ENCODE measurements at regions not wholly inside any gene's neighbourhood (a gene's known extent, or its start where the extent isn't known, plus 50 kb on each side); places are given as distances from the start of the nearest gene placed in this dataset.

DNA sequence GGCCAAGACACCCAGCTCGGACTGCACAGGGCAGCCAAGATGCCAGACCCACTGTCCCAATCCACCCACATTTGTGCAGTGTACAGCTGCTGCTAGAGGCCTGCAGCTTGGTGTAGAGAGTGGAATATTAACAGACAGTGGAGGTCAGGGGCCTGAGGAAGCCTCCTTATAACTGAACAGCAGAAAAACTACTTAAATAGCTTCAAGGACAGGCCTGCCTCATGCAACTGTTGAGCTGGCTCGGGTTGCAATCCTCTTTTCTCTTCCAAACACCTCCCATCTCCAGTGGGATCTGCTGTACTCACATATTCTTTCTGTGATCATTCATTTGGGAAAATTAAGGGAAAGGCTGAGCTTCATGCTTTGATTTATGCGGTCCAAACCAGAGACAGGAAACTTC is 1043.2 kb upstream of the TMEM132C start:
- Mint-ChIP-seq H3K4me1 (peaks cover 2% of the 10 kb centered on the region in 2 experiments; a peak in 1 of 4 replicates), H3K27ac (0 out of 7 replicates have a peak overlapping the region, but pooled peaks of 1 of the 3 experiments have one; percentile 53), H3K4me3 (no peak overlapping the region), H3K36me3 (ENCODE audit: insufficient read depth in 1 of 3, low read depth in 3 of 3) (no peaks in the 10 kb centered on the region), H3K27me3 (ENCODE audit: low read depth) (peaks cover 6% of the 10 kb centered on the region), H3K9me3 (peaks cover 0 to under 1% of the 10 kb centered on the region in 2 experiments; a peak in 2 of 5 replicates)
- TF ChIP-seq, protein P1, sequence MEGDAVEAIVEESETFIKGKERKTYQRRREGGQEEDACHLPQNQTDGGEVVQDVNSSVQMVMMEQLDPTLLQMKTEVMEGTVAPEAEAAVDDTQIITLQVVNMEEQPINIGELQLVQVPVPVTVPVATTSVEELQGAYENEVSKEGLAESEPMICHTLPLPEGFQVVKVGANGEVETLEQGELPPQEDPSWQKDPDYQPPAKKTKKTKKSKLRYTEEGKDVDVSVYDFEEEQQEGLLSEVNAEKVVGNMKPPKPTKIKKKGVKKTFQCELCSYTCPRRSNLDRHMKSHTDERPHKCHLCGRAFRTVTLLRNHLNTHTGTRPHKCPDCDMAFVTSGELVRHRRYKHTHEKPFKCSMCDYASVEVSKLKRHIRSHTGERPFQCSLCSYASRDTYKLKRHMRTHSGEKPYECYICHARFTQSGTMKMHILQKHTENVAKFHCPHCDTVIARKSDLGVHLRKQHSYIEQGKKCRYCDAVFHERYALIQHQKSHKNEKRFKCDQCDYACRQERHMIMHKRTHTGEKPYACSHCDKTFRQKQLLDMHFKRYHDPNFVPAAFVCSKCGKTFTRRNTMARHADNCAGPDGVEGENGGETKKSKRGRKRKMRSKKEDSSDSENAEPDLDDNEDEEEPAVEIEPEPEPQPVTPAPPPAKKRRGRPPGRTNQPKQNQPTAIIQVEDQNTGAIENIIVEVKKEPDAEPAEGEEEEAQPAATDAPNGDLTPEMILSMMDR (conservative IDR thresholded peaks at IDR 0.05) = no peak
- Histone ChIP-seq H4K5ac (ENCODE audit: insufficient read length, low read depth, low read length) (no peak overlapping the region), H2AFZ (ENCODE audit: low read length) (no peak overlapping the region), H3K23me2 (ENCODE audit: insufficient read length, low read depth, low read length, poor library complexity, severe bottlenecking) (no peaks in the 10 kb centered on the region), H3K79me1 (ENCODE audit: insufficient read depth, low read depth, low read length, poor library complexity, severe bottlenecking) (no peaks in the 10 kb centered on the region), H3K27me3 (ENCODE audit: insufficient read depth, low read length) (no peaks in the 10 kb centered on the region), H3T11ph (ENCODE audit: low read length) (no peak overlapping the region), H2BK20ac (ENCODE audit: low read depth, low read length, poor library complexity, severe bottlenecking) (no peak overlapping the region), H4K91ac (ENCODE audit: insufficient read length, low read depth, low read length) (no peak overlapping the region), H3K14ac (ENCODE audit: insufficient read depth, low read length) (no peak overlapping the region), H3K4me2 (ENCODE audit: insufficient read depth, insufficient read length, low read length) (no peak overlapping the region), H2BK5ac (ENCODE audit: insufficient read length, low read length) (no peak overlapping the region), H3K4ac (ENCODE audit: low read depth, low read length) (no peak overlapping the region), H3K79me2 (ENCODE audit: insufficient read depth, low read length) (no peaks in the 10 kb centered on the region), H2BK12ac (ENCODE audit: insufficient read length, low read depth, low read length) (no peak overlapping the region), H3K23ac (ENCODE audit: insufficient read length, low read depth, low read length) (no peak overlapping the region), H3K18ac (ENCODE audit: insufficient read length, low read depth, low read length) (no peak overlapping the region), H3K9me3 (ENCODE audit: control insufficient read depth, low read depth, low read length) (no peaks in the 10 kb centered on the region), H4K20me1 (ENCODE audit: control insufficient read depth, insufficient read depth, insufficient read length) (no peaks in the 10 kb centered on the region), H3K9ac (ENCODE audit: extremely low read depth, insufficient read length, low read length) (no peak overlapping the region), H3K27ac (ENCODE audit: insufficient read length, low read depth, low read length) (no peak overlapping the region), H4K8ac (replicated peaks; ENCODE audit: insufficient read length, low read depth, low read length) (no peak overlapping the region), H2AK5ac (ENCODE audit: insufficient read length, low read length) (no peak overlapping the region), H2BK15ac (ENCODE audit: low read depth, low read length) (no peak overlapping the region), H3K4me1 (ENCODE audit: insufficient read depth, low read length) (no peaks in the 10 kb centered on the region), H2BK120ac (ENCODE audit: low read depth, low read length, poor library complexity, severe bottlenecking) (no peak overlapping the region), H3K56ac (ENCODE audit: insufficient read length, low read depth, low read length) (no peak overlapping the region)
- WGBS (ENCODE audit: extremely low coverage, insufficient read length, low lambda C conversion rate) = no CpG with 5 or more reads among the region's 3 CpGs
- no peak for DNase-seq

All from H9 (cell line).